HG02763 (cell line): ENCODE measurements at regions not wholly inside any gene's neighbourhood (a gene's known extent, or its start where the extent isn't known, plus 50 kb on each side); places are given as distances from the start of the nearest gene placed in this dataset.

ENCODE experiments used
- ATAC-seq: cut with Tn5 transposase; IDR thresholded peaks from one replicate; pipeline ENCODE4 v1.9.1; 2021; ENCODE audit warnings: mild to moderate bottlenecking, moderate library complexity; ENCODE audit not compliant: unreplicated experiment

DNA sequence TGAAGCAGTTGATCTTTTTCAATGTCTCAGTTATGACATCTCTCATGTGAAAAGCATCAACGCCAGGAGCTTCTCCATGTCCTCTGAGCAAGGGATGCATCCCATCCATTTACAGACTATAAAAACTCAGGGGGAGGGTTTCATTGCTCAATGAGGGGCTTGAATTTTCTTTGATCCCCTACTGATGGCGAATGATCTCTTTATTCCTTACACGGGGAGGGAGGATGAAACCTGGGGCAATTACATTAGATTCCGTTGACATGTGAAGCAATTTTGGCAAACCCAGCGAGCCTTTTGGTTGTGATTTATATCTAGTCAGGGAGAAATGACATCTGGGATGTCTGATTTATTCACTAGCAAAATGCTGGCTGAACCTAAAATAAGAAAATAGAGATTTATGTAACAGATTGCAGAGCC, 268.9 kb downstream of the HIVEP2 start:
- no peak for ATAC-seq

DNA sequence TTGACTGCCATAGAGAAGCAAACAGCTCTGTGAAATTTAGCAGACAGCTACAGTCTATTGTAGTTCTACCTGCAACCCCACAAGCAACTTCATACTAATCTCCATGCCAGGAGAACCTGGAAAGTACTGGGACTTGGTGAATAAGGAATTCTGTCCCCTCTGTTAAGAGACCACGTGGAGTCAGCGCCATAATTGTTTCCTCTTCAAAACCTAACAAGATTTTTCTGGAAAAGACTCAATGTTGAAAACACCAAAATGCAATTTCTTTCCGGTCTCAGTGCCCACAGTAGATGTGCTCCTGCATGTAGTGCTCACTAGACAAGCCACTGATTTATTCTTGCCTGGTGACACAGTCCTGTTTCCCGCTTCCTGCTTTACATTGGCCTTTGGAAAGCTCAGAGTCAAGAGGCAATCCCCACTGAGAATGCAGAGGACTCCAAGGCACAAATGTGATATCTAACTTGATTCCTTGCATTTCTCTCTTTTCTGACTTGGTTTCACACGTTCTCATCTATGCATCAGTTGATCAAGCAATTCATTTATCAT, 268.3 kb downstream of the HIVEP2 start:
- ATAC-seq, result no peak

DNA sequence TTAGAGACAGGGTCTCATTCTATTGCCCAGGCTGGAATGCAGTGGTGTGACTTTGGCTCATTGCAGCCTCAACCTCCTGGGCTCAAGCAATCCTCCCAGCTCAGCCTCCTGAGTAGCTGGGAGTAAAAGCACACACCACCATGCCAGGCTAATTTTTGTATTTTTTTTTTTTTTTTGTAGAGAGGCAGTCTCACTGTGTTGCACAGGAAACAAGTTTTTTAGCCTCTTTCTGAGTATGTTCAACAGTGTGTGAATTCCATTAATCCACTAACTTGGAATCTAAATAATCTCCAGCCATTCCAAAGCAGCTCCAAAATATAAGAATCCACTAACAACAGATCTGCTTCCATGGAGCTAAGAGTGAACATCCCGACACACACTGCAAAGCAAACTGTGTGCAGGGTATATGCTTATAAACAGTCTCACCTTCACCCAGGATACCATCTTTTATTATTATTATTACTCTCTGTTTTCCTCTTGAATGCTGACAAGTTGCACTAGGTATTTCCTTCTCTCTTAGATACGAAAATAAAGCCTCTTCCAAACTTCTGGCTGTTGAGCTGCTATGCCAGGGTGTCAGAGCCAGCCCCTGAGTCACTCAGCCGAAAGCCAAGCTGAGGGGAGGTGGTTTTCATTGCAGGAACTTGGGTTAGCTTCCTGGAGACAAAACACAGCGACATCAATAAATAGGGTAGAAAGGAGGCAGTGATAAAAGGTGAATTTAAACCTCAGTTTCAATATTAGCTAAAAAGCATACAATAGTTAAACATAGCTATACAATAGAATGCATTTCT, 264.9 kb downstream of the HIVEP2 start:
- ATAC-seq, result no peak

DNA sequence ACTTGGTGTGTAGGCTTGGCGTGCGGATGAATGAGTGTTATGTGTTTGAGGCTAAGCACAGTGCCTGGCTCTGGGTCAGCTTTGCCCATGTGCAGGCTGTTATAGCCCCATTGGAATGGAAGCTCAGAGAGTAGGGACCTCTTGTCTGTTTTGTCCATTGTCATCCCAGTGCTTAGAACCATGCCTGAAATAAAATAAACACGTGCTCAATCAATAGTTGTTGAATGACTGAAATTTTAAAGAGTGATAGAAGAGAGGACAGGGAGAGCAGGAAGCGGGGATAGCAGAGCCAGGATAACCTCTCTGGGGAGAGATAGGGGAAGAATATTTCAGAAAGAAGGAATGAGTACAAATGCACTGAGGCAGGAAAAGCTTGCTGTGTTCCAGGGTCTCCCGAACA, 263.9 kb downstream of the HIVEP2 start:
- no peak for ATAC-seq

DNA sequence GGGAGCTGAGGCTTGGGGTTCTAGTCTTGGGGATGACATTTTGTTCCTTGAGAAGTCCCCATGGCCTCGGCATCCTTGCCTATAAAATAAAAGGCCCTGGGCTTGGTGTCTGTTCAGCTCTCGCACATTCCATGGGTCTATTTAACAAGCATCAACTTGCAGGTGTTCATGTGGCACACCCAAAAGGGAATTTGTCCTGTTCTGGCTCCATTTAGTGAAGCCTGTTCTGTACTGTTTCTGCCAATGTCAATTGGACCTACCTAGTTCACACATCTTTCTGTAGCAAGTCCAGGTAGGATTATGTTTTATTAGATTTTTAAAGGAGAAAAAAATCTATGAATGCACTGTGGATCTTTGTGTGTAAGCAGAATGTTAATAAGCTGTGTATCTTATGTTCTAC, 262.0 kb downstream of the HIVEP2 start:
- ATAC-seq, result no peak

DNA sequence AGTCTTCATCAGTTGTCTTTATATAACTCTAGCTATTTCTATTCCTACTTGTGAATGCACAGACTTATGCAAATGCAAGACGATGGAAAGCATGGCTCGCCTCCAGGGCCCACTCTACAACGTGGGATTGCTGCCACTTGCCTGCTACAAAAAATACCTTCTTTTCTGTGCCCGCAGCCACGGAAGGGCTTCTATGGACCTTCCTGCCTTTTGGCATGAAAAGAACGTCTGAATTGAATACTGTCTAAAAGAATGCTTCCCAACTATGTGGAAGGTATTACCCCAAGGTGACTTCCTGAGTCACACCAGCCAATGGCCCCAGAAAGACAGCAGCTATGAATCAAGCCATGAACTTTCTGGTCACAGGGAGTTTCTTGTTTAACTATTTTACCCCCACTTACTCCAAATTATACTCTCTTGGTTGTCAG, 261.2 kb downstream of the HIVEP2 start:
- ATAC-seq, result no peak

DNA sequence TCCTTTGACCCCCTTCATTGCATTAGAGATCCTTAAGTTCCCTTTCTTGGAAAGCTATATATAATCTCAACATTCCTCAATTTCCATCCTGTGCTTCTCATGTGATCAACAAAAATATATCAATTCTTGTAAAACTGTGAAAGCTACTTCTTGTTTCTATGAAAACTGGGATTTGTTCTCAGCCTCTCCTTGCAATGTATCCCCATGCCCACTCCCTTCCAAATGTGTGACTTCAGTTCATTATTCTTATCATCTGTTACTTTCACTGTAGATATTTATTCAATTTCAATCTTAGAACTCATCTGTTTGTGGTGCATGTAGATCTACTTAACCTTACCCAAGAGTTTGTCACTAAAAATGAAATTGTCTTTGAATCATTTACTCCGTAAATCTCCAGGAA, 260.6 kb downstream of the HIVEP2 start:
- ATAC-seq, result no peak

DNA sequence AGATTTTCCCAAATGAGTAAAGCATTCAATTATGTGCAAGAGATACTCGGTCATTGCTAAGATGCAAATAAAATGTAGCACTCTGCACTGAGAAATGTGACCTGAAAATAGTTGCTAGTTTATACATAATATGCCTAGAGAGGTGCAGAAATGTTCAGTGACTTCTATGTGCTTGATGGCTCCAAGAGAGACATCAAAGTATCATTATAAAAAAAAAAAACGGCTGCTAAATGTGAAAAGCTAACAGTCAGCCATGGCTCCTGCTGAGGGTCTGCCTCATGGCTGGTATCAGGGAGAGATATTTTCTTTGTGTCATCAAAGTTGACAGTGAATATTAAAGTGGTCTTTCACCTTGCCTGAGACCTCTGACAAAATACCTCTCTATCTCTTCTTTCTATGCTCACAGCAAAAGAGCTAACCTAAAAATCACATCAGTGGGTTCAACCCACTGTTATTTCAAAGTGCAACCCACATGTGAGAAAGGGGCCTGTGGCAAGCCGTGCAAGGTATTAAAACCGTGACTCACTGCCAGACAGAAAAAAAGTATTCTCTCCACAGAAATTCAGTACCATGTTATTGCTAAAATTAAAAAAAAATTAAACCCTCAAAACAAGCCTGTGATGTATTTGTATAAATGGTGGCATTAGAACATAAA, 259.0 kb downstream of the HIVEP2 start:
- no peak for ATAC-seq

DNA sequence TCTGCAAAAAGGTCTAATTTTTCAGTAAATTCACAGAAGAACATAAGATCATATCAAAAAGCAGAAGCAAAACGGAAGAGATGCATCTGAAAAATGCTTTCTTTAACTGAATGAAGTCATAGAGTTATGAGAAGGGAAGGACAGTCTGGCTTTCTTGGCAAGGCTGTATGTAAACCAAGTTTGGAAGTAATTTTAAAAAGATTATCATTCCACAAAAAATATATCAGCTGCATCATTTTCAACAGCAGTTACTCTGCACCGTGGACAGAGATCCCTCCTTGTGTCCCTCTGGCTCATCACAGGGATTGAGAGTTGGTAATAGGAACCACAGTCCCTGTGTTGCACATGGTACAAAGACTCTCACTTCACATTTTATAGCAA, 258.5 kb downstream of the HIVEP2 start:
- no peak for ATAC-seq

DNA sequence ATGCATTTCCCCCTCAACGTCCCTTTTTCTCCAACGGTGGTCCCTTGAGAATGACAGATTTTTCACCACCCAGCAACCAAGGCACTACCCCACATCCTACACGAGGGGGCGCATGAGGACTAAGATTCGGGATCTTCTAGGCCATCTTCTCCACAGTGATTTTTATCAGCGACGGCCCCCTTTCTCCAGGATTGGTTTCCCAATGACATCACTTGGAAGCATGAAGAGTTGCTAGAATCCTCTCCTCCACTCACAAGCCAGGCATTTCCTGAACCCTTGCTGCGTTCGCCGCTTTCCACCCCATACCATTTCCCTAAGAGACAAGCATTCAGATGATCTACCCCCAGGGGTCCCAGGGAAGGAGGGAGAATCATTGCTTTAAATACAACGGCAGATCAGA, 252.0 kb downstream of the HIVEP2 start:
- peak; percentile 68 for ATAC-seq

DNA sequence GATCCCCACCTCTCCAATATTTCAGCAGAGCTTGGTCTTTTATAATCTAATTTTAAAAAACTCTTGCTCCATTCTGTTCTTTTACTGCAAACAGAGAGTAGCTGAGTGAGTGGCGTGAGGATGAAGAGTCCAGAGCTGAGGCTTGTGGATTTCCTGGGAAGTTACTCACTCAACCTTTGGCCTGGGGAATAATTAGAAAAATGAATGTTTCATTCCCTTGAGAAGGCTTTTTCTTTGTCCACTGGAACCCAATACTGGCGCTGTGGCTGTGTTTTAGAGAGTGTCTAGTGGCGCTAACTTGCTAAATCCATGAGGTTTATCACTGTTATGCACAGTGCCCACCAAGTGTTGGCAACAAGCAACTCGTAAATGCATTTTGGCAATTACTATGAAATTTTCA, 251.5 kb downstream of the HIVEP2 start:
- no peak for ATAC-seq

DNA sequence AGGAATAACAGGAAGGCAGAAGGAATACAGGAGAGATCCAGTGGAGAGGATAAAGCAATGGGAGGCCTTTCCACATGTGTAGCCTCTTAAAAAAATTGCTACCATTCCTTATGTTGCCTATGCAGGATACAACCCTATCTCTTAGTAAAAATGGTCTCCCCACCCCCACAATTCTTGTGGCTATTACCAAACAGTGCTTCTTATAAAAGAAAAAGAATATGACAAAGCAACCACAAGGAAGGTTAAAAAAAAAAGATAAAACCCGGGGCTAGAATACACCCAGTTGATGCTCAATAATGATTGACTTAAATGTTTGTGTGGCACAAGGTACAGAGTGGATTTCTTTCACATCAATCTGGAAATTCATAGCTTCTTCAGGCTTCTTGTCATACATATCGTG, 250.9 kb downstream of the HIVEP2 start:
- ATAC-seq, result no peak

DNA sequence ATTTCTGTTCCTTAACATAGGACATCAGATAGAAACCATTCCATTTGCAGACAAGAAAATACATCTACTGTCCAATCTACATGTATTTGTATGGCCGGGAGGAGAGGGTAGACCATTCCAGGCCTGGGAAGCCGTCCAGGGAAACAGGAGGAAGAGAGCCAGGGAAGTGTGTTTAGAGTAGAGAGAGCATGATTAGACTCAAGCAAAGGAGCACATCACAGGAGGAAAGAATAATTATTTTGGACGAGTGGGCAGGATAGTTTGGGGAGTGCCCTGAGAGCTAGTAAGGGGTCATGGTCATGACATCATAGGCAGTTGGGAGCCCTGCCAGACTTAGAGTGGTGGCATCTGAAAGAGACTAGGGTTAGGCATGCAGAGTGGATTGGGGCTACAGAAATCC, 250.0 kb downstream of the HIVEP2 start:
- ATAC-seq, result no peak

DNA sequence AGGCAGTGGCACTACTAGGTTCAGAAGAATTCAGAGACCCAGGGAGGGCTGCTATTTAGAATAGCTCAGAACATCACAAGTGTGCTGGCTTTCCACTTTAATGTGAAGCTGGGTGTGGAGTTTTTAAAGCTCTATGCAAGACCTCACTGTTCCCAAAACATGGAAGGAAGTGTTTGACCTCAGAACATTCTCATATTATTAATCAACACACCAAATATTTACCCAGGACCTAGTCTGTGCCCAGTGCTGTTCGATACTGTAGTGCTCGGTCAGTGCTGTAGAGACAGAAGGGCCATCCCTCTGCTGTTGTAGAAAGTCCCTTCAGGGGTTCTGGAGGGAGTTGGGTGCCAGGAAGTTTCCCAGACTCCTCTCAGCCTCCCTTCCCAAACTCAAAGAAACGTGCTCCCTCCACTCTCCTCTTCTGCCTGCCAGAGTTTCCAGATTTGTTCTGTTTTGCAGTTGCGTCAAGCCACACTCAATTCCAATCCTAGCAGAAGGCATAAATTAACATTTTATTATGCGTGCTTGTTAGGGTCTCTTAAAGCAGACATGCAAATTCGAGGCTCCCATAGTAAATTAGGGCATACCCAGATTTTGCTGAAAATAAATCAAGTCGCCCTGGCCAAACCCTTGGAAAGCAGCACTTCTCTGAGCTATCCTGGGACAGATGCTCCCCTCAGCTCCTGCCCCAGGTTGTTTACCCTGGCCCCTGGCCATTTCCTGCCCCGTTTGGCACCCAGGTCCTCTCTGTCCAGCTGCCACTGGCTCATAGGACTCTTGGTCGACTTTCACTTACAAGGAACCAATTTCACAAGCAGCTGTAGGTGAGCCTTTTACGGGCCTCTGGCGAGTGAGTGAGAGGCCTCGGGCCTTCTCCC, 248.6 kb downstream of the HIVEP2 start:
- ATAC-seq, result no peak

DNA sequence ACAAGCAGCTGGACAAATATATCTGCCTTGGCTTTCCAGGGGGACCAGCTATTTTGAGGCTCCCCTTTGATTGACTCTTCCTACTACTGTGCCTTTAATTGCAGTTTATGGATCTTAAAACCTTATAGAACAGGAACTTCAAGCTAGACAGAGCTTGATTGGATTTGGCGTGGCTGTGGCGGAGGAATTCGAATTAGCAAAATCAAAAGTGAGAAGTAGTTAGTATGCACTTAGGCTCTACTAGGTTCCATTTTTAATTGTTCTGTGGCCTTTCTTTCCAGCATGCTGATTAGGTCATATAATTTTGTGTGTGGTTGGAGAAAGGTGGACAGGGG, 248.0 kb downstream of the HIVEP2 start:
- ATAC-seq, result no peak

DNA sequence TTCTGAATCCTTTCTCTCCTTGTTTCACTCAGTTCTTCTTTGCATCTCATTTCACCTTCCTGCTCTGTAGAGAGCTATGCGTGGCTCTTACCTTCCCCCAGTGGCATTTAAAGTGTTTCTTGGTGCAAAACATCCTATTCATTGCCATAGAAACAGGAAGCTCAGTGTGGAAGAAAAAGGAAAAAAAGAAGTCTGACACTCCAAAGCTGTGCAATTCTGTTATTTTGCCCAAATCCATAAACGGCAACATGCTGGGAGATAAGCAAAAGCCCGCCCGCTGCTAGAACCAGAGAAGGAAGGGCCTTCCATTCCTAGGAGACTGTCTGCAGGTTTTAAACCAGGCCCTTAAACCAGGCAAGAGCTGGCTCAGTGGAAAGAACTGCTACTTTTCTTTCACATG, 247.1 kb downstream of the HIVEP2 start:
- ATAC-seq, result no peak

DNA sequence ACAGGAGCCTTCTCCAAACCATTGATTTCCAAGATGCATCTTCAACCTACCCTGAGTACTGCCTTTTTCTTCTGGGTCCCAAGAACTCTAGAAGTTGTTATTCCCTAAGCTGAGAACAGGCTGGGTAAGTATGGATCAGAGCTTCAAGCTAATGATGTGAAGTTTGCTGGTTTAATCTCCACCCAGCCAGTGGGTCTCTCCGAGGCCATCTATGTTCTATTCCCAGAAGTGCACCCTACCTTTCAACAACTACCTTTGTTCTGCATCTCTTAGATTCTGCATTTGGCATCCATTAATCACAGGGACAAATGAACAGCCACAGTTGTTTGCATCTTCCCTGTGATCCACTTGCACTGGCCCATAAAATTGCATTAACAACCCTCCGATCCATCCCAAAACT, 246.2 kb downstream of the HIVEP2 start:
- ATAC-seq, result no peak

DNA sequence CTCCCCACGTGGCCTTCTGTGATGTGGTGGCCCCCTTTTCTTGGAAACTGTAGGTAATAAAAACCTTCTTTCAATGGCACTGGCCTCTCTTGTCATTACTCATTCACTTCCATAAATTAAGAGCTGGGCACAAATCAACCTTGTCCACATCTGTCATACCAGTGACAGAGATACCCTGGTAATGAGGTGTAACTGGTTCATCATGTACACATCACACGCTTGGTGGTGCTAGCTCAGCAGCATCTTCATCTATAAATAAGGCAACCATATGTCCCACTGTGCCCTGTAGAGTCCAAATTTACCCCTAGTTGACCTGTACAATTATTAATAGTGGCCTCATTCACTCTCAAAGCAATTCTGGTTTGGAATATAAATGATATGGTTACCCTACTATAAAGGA, 245.6 kb downstream of the HIVEP2 start:
- no peak for ATAC-seq

DNA sequence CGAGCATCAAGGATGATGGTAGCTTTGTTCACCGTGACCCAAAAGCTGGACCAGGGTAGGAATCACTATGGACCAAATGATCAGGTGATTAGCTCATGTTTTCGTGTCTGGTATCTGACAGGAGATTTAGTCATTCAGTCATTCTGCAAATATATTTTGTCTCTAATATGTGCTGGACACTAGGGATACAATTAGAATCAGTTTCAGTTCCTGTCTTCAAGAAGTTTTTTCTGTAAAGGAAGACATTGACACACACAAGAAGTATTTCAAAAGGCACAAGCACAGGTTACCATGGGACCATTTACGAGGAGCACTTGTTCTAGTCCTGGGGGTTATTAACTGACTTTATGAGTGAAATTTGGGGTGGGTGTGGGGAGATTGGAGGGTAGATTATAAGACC, 244.9 kb downstream of the HIVEP2 start:
- no peak for ATAC-seq

DNA sequence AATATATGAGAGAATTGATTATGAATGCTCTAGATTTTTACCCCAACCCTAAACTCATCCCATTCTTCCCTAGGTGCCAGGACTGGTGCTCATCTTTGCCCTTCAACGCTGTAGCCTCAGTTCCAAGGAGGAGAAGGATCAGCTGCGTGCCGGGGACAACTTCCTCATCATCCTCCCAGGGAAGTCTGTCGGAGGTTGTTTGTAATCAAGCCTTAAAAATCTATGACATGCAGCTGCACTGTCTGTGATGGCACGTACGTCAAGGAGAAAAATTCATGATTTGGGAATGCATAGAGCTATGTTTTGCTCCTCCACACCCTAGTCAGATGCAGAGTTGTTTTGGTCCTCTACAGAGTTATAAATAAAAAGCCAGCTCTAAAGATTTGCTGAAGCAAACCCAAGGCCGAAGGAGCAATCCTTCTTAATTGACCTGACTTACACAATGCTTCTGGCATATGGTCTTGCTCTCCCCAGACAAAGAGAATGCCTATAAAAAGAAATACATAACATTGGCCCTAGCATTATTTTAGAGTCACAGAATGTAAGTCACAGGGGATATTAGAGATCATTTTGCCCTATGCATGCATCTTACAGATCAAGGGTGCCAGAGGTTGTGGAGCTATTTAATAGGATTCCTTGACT, 244.2 kb downstream of the HIVEP2 start:
- no peak for ATAC-seq
